ENCODE measurements at regions not wholly inside any gene's neighbourhood (a gene's known extent, or its start where the extent isn't known, plus 50 kb on each side); places are given as distances from the start of the nearest gene placed in this dataset.

DNA sequence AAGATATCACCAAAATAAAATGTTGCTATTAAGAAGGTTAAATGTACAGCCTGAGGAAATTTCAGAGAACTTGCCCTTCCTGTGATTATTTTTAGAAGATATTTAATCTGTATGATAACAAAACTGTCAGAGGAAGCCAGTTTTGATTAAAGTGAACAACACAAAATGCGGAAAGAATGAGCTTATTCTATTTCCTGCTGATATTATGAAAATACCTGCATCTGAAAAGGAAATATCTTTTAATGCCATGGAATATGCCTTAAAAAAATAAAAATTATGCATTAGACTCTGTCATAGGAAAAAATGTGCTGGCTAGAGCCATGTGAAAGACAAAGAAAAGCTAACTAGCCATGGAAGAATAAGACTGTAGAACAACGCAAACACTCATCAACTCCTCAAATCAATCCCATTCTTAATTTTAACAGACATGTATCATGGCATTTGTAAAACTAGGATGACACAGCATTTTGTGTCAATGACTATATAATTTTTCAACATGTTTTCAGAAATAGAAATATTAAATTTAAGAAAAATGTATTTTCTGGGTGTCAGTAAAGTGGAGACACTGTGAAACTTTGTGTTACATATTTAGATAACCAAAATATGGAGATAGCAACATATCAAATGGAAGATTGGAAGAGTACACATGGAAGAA lies 1768.2 kb downstream of the SUCLG1 start:
- ChIA-PET CTCF (no interaction called here), POLR2A (no interaction called here)
- peaks cover 4% of the 10 kb centered on the region; the same call in 1 of the 2 replicates for H3K9me3 ChIP-seq (ENCODE audit: control insufficient read depth, insufficient read depth, low read depth, low read length)
- no peak overlapping the region for H3K4me3 ChIP-seq (ENCODE audit: low read depth in 2 of 2, low read length in 2 of 2)
- no TSS peak for BruUV-seq (replicated peaks)
- TF ChIP-seq POLR2AphosphoS5 (IDR thresholded peaks at IDR 0.05; ENCODE audit: low read depth, low read length): no peak
- TF ChIP-seq TCF7L2 (IDR thresholded peaks at IDR 0.05; ENCODE audit: low read depth, low read length): no peak
- TF ChIP-seq SIN3A (IDR thresholded peaks at IDR 0.05; ENCODE audit: borderline replicate concordance, insufficient read depth, low read depth, low read length): no peak
- TF ChIP-seq, protein P1, sequence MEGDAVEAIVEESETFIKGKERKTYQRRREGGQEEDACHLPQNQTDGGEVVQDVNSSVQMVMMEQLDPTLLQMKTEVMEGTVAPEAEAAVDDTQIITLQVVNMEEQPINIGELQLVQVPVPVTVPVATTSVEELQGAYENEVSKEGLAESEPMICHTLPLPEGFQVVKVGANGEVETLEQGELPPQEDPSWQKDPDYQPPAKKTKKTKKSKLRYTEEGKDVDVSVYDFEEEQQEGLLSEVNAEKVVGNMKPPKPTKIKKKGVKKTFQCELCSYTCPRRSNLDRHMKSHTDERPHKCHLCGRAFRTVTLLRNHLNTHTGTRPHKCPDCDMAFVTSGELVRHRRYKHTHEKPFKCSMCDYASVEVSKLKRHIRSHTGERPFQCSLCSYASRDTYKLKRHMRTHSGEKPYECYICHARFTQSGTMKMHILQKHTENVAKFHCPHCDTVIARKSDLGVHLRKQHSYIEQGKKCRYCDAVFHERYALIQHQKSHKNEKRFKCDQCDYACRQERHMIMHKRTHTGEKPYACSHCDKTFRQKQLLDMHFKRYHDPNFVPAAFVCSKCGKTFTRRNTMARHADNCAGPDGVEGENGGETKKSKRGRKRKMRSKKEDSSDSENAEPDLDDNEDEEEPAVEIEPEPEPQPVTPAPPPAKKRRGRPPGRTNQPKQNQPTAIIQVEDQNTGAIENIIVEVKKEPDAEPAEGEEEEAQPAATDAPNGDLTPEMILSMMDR (IDR thresholded peaks at IDR 0.05): no peak
- TF ChIP-seq REST (IDR thresholded peaks at IDR 0.05; ENCODE audit: insufficient read depth in 1 of 2, low read depth in 2 of 2, low read length in 1 of 2): no peak
- intact Hi-C loops (cut with micrococcal nuclease; ENCODE audit: unreplicated experiment): no loop called here
- DNase-seq (ENCODE audit: low read depth, low spot score) (no peak), ATAC-seq (no peak)
- H3K36me3 ChIP-seq (ENCODE audit: control insufficient read depth, insufficient read depth, low read length): no peaks in the 10 kb centered on the region
- in situ Hi-C loops (cut with HindIII; ENCODE audit: low pct_unique_long_range_greater_than_20kb, low sequenced_read_pairs): no loop called here
- H3K27ac ChIP-seq (ENCODE audit: low read length): no peak overlapping the region
- no peaks in the 10 kb centered on the region for H3K4me1 ChIP-seq (ENCODE audit: control insufficient read depth, insufficient read depth, low read length)
- no peaks in the 10 kb centered on the region for H3K27me3 ChIP-seq (ENCODE audit: control insufficient read depth, insufficient read depth, low read length)

DNA sequence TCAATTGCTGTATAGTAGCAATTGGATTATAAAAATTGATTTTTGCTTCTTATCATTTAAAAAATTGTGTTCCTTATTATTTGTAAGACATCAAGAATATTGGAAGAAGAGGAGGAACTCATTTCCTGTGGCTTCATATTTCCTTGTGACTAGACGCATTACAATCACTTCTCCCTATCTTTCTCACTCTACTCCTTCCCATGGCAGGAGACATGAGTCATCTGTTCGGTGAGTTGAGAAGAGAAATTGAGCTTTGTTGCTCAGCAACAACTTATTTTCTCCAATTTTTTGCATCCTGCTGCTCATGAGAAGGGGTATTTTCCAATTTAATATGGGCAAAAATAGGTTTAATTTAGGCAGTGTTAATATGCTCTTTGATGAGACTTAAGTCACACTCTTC lies 1783.9 kb downstream of the SUCLG1 start:
- ChIA-PET CTCF (no interaction called here), POLR2A (no interaction called here)
- H3K9me3 ChIP-seq (ENCODE audit: control insufficient read depth, insufficient read depth, low read depth, low read length): no peaks in the 10 kb centered on the region
- TF ChIP-seq REST (IDR thresholded peaks at IDR 0.05; ENCODE audit: insufficient read depth in 1 of 2, low read depth in 2 of 2, low read length in 1 of 2) (no peak), POLR2AphosphoS5 (IDR thresholded peaks at IDR 0.05; ENCODE audit: low read depth, low read length) (no peak), SIN3A (IDR thresholded peaks at IDR 0.05; ENCODE audit: borderline replicate concordance, insufficient read depth, low read depth, low read length) (no peak), TCF7L2 (IDR thresholded peaks at IDR 0.05; ENCODE audit: low read depth, low read length) (no peak)
- TF ChIP-seq, protein P1 (IDR thresholded peaks at IDR 0.05): no peak
- no peaks in the 10 kb centered on the region for H3K4me1 ChIP-seq (ENCODE audit: control insufficient read depth, insufficient read depth, low read length)
- in situ Hi-C loops (cut with HindIII; ENCODE audit: low pct_unique_long_range_greater_than_20kb, low sequenced_read_pairs): no loop called here
- intact Hi-C loops (cut with micrococcal nuclease; ENCODE audit: unreplicated experiment): no loop called here
- no peak overlapping the region for H3K27ac ChIP-seq (ENCODE audit: low read length)
- no peak for DNase-seq (ENCODE audit: low read depth, low spot score)
- no TSS peak for BruUV-seq (replicated peaks)
- no peak for ATAC-seq
- no peak overlapping the region for H3K4me3 ChIP-seq (ENCODE audit: low read depth in 2 of 2, low read length in 2 of 2)
- no peaks in the 10 kb centered on the region for H3K27me3 ChIP-seq (ENCODE audit: control insufficient read depth, insufficient read depth, low read length)
- no peaks in the 10 kb centered on the region for H3K36me3 ChIP-seq (ENCODE audit: control insufficient read depth, insufficient read depth, low read length)

Data from Panc1 (cell line).